NCI-H1930 (cell line): ENCODE measurements at regions not wholly inside any gene's neighbourhood (a gene's known extent, or its start where the extent isn't known, plus 50 kb on each side); places are given as distances from the start of the nearest gene placed in this dataset.
"Not testable (repeated sequence)": the region's sequence is repeated elsewhere in the genome, so short reads cannot be mapped to it uniquely, and the experiment has no call there.

ENCODE experiments used
- DNase-seq, 2 experiments: peaks; one replicate each; lab custom pipeline; 2025; lab: John Stamatoyannopoulos, UW

DNA sequence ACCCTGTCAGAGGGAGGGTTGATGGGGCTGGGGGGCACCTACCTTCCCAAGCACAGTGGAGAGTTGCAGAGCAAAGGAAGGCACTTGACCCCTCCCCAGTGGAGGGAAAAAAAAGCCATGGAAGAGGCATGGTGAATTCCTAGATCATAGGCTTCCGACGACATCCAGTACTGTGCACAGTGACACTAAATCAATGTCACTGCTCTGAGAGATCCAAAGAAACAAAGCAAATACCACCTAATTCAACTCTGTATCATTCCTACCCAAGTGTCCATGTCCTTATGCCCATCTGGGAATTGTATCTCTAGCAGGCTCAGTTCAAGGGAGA is 344.2 kb upstream of the NCAM1 start:
- DNase-seq = no peak

DNA sequence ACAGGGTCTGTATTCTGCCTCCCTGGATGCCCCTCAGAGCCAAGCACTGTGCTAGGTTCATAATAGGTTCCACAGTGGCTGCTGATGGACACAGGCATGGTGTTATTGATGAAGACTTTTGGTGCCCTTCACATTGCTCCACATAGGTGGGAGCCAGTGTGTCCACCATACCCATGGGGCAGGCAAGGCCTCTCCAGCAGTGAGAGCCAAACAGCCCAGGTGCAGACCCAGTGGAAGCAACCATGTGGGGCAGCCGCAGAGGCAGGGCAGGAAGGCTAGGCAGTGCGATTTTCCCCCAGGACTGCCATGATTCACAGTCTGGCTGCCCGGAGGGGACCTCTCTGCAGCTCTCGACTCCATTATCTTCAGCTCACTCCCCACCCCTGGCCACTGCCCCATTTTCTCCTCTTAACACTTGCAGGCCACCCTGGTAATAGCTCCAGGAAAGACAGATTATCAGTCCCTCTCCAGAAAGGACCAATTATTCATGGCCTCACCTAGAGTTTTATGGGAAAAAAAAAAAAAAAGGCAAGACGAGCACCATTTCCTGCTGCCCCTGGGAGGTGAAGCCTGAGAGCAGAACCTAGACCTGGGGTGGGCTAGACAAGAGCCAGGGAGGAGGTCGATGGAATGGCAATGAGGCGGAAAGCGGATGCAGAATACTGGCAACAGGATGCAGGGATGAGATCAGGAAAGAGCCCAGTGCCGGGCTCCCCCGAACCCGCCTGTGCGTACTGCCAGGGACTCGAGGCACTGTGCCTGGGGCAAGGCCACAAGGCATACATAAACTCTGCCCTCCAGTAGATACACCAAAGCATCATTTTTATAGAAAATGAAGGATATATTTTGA is 343.0 kb upstream of the NCAM1 start:
- no peak for DNase-seq

DNA sequence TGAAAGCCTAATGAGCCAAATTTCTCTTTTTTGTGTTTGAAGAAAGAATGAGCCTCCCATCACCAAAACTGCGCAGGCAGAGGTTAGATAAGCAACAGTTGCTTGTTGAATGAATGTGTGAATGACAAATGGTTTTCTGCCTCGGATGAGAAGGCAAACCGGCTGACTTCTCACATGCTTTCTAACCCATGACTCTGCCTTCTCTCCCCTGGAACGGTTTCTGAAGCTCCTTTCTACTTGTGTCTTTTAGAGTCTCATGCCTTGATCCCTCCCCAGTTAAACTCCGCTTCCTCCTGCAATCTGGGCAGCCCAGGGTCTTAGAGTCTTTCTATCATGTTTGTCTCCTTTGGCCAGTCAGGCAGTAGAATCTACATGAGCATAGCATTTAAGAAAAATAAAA is 342.1 kb upstream of the NCAM1 start:
- DNase-seq = no peak

DNA sequence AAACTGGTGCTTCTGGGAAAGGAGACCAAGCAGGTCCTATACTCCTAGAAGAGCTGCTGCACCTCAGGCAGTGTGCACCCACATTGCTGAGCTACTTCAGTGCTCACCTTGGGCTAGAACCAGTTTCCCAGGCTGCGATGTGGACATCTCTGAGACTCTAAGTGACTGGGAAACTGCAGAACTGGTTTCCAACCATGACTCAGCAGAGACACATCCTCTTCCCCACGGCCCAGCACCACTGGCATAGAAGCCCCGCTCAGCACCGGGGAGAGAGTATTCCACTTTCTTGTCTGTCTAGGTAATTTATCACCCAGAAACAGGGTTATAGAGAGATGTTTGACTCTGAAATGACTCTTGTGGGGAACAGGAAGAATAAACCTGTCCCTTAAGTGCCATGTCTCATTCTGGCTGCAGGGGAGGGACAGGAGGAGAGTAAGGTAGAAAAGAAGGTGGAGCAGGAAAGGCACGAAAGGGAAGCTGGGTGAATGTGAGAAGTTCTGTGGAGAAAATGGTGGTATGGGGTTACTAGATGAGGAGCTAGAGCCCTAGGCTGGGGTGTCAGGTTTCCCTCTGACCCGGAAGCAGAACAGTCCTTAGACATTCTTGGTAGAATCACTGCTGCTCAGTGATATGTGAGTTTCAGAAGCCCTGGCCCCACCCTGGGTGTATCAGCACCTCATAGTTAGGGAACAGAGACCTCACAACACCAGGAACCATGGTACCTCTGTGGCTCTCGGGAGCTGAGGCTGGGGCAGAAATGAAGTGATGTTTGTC is 340.4 kb upstream of the NCAM1 start:
- no peak for DNase-seq

DNA sequence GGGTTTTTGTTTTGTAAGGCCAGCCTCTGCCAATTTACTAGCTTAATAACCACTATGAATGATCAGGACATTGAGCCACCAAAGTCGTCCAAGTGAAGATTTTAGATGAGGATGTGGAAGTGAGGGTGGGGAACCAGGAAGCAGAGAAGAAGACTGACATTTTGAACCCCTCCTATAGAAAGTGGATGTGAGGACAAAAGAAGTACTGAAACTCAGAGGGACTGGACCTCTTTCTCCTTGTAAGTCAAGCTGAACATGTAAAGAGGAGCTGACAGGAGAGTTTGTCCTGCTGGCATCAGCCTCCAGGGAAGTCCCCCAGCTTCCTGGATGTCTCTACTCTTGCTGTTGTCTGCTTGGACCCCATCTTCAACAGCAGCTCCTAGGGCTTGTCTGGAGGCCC is 338.2 kb upstream of the NCAM1 start:
- no peak for DNase-seq

DNA sequence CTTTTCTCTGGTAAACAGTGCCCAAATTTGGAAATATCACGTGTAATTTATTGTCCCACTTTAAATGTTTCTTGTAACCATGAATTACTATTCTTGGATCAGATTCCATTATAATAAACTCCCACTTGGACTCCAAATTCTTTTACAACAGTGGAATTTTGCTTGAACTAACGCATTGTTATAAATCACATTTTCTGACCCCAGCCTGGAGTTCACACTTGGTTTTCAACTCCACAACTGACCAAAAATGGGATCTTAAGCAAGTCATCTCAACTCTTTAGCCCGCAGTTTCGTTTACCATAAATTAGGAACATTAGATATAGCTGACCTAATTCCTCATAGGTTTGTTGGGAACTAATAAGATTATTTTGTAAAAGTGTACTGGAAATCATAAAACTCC is 336.8 kb upstream of the NCAM1 start:
- no peak for DNase-seq

DNA sequence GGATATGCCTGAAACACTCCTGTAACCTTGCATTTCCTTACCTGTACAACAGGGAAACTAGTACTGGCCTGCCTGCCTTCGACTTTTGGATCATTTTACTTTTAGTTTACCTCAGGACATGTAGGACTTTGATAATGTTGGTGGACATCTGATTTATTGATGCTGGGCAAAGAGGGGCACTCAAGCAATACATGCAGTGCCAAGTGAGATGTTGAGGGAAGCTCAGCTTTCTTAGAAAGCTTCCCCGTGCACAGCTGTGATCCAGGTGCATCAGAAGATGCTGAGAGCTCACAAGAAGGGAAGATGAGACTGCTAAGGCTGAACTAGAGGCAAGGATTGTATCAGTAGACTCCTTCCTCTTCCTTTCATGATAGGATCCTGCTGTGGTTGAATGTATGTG is 336.2 kb upstream of the NCAM1 start:
- DNase-seq = not testable (repeated sequence)

DNA sequence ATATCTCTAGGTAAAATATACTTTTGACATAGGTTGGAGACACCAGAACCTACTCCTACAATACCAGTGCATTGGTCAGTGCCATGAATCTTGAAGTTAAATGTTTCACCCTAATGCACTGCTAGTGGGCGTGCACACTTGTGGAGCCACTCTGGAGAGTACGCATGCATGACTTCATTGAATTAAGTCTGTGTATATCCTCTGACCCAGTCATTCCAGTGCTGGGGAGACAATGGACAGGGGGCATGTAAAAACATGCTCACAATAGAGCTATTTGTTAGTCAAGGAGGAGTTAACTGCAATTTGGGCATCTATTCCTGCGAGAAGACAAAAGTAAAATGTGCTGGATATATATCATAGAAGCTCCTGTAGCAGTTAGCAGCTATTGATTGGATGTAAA is 335.4 kb upstream of the NCAM1 start:
- DNase-seq = no peak

DNA sequence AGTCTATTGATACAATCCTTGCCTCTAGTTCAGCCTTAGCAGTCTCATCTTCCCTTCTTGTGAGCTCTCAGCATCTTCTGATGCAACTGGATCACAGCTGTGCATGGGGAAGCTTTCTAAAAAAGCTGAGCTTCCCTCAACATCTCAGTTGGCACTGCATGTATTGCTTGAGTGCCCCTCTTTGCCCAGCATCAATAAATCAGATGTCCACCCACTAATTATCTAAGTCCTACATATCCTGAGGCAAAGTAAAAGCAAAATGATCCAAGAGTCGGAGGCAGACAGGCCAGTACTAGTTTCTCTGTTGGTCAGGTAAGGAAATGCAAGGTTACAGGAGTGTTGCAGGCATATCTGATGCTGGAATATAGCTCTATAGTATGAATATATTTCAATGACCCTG is 334.5 kb upstream of the NCAM1 start:
- DNase-seq = no peak

DNA sequence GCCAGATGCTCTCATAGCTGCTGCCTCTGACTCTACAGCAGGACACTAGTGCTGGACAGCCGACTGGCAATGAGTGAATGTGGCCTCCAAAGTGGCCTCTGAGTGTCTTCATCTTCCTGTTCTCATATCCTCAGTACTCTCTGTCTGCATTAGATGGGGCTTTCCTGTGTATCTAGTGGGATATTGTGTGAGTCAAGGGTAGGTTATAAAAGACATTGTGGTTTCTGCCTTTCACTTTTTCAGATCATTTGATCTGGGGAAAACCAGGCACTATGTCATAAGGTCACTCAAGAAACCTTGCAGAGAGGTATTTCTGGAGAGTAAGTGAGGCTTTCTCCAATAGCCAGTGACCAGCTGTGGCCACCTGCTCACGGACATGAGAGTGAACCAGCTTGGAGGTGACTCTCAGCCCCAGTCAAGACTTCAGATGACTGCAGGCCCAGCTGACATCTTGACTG is 333.6 kb upstream of the NCAM1 start:
- no peak for DNase-seq

DNA sequence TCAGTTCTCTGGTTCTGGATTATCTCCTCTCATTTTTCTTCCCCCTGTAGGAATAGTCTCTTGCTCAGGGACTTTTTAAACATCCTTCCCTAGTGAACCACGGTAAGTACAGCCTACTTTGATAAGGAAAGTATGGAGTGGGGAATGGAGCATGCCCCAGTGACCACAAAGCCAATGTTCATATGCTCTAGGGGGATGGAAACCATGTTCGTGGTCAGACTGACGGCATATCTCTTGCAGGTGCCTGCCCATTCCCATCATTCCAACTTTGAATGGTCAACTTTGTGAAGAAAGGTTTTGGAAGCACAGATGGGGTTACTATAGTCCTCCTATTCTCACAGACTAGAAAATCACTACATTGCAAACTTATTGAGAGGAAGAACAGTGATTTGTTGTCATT is 332.5 kb upstream of the NCAM1 start:
- DNase-seq = no peak

DNA sequence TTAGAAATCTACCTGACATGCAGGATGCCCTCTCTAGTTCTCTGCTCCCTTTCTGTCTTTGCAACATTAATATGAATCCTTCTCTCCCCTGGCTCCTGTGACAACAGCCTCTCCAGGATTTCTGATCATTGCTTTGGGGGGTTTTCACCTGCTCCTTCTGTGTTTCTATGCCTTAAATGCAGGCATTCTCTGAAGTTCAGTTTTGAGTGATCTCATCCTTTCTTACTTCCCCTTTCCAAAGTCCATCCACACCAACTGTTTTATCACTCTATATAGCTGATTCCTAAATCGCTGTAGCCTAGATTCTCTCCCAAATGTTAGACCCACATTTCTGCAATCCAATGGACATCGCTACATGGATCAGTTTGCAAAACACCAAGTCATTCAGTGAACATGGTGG is 330.7 kb upstream of the NCAM1 start:
- DNase-seq = no peak

DNA sequence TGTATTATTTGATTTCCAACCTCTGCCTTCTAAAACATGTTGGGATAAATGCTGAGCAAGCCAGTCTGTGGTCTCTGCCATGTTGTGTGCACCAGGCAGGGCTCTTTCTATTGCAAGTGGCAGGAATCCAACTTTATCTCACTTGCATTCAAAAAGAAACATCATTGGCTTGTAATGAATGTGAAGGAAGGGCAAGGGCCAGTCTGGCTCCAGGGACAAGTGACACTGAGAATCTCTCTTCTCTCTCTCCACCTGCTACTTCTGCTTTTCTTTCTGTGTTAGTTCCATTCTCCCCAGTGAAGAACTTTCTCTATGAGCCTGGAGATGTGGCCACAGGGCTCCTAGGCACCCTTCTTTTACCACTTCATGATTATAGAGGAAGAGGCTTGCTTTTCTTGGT is 329.9 kb upstream of the NCAM1 start:
- no peak for DNase-seq

DNA sequence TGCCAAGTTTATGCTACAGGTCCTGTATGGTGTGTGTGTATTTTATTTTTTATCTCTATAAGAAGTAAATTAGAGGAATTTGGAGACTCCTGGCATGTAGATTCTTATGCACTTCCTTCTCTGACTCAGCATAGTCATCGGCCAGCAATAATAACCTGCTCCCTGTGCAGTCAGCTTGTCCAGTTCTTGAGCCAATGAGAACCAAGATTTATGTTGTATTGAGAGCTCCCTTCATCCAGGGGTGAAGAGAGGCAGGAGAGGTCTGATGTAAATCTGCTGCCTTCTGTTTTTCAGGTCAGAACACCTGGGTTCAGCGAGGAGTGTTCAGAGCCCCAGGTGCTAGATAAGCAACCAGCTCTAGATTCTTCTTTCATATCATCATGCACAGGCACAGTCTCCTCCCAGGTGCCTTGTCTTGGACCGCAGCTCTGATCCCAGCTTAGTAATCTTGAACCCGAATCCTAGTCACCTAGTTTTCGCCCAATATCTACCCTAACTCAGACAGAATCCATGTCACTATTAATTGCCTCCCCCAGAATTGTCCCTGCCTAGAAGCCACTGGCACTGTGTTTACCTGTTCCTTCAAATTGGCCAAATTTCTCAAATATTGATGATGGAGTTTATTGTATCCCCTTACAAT is 328.2 kb upstream of the NCAM1 start:
- no peak for DNase-seq

DNA sequence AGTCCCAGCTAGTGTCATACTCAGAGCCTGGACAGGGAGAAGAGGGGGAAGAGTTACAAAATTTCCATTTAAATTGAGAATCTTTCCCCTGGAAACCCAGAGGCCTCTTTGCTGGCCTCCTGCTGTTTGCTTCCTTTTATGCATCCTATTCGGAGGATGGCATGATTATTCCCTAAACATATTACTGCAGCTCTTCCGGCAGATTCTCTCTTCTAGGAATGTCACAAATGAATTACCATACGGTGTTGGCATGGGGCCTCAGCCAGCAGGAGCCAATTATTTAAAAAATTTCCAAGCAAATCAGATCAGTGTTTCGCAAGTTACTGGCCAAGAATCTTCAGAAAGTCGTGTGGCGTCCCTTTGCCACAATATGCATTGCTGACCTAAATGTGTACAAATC is 326.7 kb upstream of the NCAM1 start:
- no peak for DNase-seq

DNA sequence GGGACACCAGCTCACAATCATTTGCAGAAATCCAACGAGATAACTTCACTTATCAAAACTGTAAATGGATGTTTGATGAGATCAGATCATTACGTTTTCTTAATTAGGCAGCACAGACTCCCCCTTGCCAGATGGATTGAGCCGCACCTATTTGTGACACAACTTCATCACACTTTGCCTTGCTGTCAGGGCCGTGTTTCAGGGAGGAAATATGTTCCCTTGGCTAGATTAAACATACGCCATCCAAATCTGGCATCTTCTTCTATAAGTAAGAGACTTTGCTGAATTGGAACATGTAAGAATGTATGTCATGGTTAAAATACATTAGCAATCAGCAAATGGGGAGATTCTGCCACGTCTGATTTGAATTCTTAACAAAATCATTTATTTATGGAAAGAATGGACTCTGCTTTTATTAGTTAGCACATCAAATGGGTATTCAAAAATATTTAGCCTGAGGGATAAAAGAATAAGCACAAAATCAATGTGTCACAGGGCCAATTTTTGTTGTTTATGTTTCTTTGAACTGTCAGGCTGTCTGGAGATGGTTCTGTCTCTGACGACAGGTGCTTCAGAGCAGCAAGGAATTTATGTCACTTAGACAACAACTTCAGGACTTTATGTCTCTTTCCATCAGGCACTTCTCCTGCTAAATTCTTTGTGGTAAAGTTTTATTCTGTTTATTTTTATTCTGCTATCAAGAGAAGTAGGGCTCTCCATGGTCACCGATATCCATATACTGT is 326.1 kb upstream of the NCAM1 start:
- no peak for DNase-seq

DNA sequence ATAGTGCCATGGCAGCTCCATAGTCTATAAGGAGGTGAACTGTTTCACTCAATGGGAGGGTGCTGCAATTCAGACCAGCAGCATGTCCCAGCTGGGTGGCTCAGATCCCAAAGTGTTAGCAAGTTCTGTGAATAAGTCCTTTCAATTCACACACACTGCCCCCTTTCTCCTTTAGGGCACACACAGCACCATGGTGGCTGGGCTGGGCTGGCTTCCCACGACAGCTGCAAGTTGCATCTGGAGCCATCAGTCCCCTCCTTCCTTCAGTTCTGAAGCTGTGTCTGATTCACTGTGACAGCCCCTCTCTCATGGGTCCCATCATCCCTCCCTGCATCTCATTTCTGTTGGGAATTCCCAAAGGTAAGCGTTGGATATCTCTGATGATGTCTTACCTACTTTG is 324.1 kb upstream of the NCAM1 start:
- DNase-seq = no peak

DNA sequence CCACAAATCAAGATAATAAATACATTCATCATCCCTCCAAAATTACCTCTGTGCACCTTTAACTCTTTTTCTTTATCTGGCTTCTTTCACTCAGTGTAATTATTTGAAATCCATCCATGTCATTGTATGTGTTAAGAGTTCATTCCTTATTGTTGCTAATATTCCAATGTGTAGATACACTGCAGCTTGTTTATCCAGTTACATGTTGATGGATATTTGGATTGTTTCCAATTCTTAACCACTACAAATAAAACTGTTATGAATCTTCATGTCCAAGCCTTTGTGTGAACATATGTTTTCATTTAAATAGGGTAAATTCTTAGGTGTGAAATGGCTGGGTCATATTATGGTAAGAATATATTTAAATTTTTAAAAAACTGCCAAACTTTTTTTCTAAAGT is 323.3 kb upstream of the NCAM1 start:
- DNase-seq = no peak

DNA sequence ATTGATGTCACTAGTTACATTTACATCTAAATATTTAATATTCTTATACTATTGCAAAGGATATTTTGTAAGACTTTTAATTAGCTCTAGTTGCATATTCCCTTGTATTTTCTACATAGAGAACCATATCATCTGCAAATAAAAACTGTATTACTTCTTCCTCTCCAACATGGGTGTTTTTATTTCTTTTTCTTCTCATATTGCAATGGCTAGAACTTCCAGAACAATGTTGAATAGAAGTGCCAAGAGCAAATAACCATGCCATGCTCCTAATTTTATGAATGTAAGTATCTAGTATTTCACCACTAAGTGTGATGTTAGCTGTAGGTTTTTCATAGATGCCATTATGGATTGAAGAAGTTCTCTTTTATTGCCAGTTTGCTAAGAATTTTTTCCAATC is 321.8 kb upstream of the NCAM1 start:
- no peak for DNase-seq

DNA sequence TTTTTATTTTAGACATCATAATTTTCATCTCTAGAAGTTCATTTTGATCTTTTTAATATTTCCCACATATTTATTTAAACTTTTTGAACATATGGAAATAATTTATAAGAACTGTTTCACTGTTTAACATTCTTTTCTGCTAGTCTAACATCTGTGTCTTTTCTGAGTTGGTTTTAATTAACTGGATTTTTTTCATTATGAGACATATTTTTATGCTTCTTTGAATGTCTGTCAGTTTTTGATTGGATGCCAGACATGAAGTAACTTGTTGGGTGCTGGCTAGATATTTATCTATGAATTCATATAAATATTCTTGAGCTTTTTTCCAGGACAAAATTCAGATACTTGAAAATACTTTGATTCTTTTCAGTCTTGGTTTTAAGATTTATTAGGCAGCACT is 317.8 kb upstream of the NCAM1 start:
- no peak for DNase-seq

DNA sequence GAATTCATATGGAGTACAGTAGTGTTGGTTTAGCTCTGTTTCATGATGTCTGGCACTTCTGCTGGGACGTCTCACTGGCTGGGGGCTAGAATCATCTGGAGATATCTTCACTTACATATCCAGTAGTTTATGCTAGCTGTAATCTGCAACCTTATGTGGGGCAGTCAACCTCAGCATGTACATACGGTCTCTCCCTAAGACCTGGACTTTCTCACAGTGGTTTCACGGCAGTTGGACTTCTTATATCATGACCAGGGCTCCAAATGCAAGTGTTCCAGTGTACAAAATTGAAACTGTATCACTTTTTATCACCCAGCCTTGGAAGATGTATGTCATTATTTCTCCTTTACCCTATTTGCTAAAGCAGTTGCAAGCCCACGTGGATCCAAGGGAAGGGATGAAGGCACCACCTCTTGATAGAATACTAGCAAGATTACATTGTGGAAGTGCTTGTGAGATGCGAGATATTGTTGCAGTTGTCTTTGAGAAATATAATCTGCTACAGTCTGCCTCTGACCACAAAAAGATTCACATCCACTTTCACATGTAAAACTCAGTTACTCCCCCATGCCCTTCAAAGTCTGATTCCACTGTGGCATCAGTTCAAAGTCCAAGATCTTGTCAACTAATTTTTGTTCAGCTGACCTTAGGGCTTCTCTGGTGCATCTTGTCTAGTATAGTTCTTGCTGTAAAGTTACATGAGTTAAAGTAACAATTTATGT is 316.6 kb upstream of the NCAM1 start:
- DNase-seq = no peak

DNA sequence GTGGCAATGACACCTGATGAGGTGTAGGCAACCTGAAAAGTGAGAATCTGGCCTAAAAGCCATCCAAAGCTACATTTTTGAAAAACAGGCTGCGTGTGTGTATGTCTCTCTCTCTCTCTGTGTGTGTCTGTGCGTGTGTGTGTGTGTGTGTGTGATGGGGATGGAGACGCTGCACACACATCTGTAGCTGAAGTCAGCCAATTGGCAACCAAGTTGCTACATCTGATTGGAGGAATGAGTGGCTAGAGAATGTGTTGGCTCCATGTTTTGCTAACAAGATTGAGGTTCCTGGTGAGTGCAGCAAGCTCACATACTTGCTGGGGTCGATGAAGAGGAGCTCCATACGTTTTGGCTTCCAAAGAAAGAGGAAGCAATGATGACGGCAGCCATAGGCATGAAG is 311.4 kb upstream of the NCAM1 start:
- DNase-seq = peak in 1 of 2 experiments; percentile 24
